ENCODE measurements at regions not wholly inside any gene's neighbourhood (a gene's known extent, or its start where the extent isn't known, plus 50 kb on each side); places are given as distances from the start of the nearest gene placed in this dataset.

DNA sequence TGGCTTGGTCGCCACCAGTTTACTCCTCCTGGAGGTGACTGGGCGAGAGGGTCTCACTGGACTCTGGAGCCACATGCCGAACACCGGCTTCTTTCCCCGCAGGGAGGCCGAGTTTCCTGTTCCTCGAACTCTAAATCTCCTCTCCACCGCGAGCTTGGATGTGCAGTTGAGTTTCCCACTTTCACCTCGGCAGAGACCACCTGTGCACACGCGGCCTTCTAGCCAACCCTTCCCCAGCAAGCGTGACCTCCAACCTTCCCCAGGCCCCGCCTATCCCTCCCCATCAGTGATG, 380.1 kb downstream of the IRX2 start (continued):
- TF ChIP-seq RAD21 (IDR thresholded peaks at IDR 0.05; ENCODE audit: low read depth), result no peak
- no peak for TF ChIP-seq EZH2phosphoT487 (IDR thresholded peaks at IDR 0.05; ENCODE audit: borderline replicate concordance)
- TF ChIP-seq CEBPB (IDR thresholded peaks at IDR 0.05; ENCODE audit: low read depth), result no peak
- no peak for TF ChIP-seq ELF1 (IDR thresholded peaks at IDR 0.05; ENCODE audit: borderline replicate concordance, low read depth)
- no peak for TF ChIP-seq SP1 (IDR thresholded peaks at IDR 0.05; ENCODE audit: low read depth)

GRCh38 chr5:2370626-2371418, 380.7 kb downstream of the IRX2 start:
- Histone ChIP-seq H2AFZ (ENCODE audit: low read depth, low read length, poor library complexity, severe bottlenecking) (no peak overlapping the region), H3K4me3 (replicated peaks in 1 of 2; ENCODE audit: low read depth in 1 of 2, low read length in 2 of 2) (no peak overlapping the region), H4K20me1 (ENCODE audit: insufficient read depth) (no peaks in the 10 kb centered on the region), H3K4me2 (ENCODE audit: low read length) (no peak overlapping the region), H3K36me3 (ENCODE audit: control insufficient read depth in 1 of 2, insufficient read depth in 2 of 2, low read length in 2 of 2) (no peaks in the 10 kb centered on the region), H3K9ac (ENCODE audit: low read length) (no peak overlapping the region), H3K79me2 (ENCODE audit: insufficient read depth, low read length) (no peaks in the 10 kb centered on the region), H3K9me2 (ENCODE audit: insufficient read depth) (no peaks in the 10 kb centered on the region), H3K27me3 (ENCODE audit: insufficient read depth, low read length) (no peaks in the 10 kb centered on the region), H3K9me3 (ENCODE audit: control insufficient read depth in 1 of 2, insufficient read depth in 1 of 2, low read depth in 1 of 2, low read length in 2 of 2) (peaks cover 0 to 21% of the 10 kb centered on the region in 2 experiments; a peak in 2 of 4 replicates), H3K4me1 (ENCODE audit: control insufficient read depth in 1 of 2, insufficient read depth in 2 of 2, low read length in 2 of 2) (no peaks in the 10 kb centered on the region), H3K27ac (ENCODE audit: low read depth, low read length) (no peak overlapping the region)
- RAD21 ChIA-PET (ENCODE audit: low non-redundant PET in 1 of 2, low total read pairs in 2 of 2, uncharacterized antibody in 2 of 2, unreplicated experiment in 2 of 2), result no interaction called here
- ATAC-seq, result no peak
- no TSS peak for BruUV-seq (replicated peaks)
- CTCF ChIA-PET, result no interaction called here
- TF ChIP-seq EZH2 (IDR thresholded peaks at IDR 0.05) (no peak), CBX3 (IDR thresholded peaks at IDR 0.05; ENCODE audit: low read depth) (no peak), CEBPB (IDR thresholded peaks at IDR 0.05; ENCODE audit: low read depth) (no peak), ZBTB33 (IDR thresholded peaks at IDR 0.05; ENCODE audit: extremely low read depth, insufficient replicate concordance, low read length) (no peak), YY1 (IDR thresholded peaks at IDR 0.05; ENCODE audit: extremely low read depth, insufficient replicate concordance, low read depth, low read length) (no peak), ZFX (IDR thresholded peaks at IDR 0.05) (no peak), REST (IDR thresholded peaks at IDR 0.05; ENCODE audit: low read depth) (no peak), SP1 (IDR thresholded peaks at IDR 0.05; ENCODE audit: low read depth) (no peak), RAD21 (IDR thresholded peaks at IDR 0.05; ENCODE audit: low read depth) (no peak), JUND (IDR thresholded peaks at IDR 0.05) (no peak), POLR2AphosphoS5 (IDR thresholded peaks at IDR 0.05; ENCODE audit: low read depth, low read length) (no peak), EZH2phosphoT487 (IDR thresholded peaks at IDR 0.05; ENCODE audit: borderline replicate concordance) (no peak), SIN3A (IDR thresholded peaks at IDR 0.05; ENCODE audit: low read depth) (no peak), FOSL1 (IDR thresholded peaks at IDR 0.05; ENCODE audit: low read depth) (no peak)
- TF ChIP-seq, protein P1, sequence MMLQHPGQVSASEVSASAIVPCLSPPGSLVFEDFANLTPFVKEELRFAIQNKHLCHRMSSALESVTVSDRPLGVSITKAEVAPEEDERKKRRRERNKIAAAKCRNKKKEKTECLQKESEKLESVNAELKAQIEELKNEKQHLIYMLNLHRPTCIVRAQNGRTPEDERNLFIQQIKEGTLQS (IDR thresholded peaks at IDR 0.05), result no peak
- intact Hi-C loops (cut with micrococcal nuclease), result no loop called here
- DNase-seq (ENCODE audit: low read depth, low spot score), result no peak
- POLR2A ChIA-PET, result no interaction called here

Measured in HCT116 (cell line).